Right hindlimb (tissue), 1 donor: ENCODE measurements at regions not wholly inside any gene's neighbourhood (a gene's known extent, or its start where the extent isn't known, plus 50 kb on each side); places are given as distances from the start of the nearest gene placed in this dataset.

Experiments
- DNase-seq: peaks from one replicate; pipeline ENCODE4 v3.0.0-alpha.2; 2018

DNA sequence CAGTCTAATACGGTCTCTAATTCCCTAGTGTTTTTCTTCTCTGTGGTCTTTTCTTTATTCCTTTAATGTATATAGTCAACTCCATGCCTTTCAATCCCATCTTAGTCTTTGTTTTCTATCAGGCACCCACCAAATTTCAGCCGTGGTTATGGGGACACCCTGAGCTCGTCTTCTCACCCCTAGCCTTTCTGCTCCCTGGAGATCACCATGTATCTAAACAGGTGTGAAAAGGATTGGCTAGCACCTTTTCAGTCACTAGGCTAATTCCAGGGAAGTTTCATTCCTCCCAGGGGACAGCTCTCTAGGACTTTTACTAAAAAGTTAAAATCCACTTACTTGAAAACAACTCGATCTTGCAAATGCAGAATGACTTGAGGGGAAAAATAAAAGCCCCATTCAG is 291.3 kb downstream of the ETNK1 start:
- DNase-seq = no peak

DNA sequence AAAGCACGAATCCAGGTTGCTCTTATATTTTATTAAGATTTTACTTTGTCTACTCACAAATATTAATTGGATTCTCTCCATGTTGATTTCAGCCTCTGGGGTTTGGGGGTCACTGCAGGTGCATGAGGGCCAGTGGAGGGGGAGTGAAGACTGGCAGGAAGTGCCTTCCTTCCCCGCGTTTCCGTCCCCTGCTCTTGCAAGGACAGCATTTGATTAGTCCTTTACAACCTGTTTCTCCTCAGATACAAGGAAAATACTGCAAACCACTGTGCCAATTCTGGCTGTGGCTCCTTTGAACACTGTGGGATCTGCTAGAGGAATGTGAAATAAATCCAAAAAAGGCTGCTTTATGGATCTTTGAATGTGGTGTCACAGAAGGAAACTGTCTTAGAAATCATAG is 291.8 kb downstream of the ETNK1 start:
- no peak for DNase-seq

DNA sequence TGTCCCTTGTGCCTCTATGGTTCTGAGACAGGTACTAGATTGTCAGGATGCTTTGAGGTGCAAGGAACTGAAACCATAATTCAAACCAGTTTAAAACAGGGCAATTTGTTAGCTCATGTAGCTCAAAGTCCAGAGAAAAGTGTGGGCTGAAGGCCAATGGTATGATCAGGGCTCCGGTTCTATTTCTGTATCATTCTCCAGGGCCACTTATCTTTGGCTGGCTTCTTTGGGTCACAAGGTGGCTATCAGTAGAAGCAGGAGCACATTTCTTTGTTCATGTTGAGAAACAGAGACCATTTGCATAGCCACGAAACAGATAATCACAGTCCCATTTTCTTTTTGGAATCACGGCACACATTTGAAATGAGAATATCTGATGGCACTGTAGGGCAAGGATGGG is 294.9 kb downstream of the ETNK1 start:
- DNase-seq = no peak

DNA sequence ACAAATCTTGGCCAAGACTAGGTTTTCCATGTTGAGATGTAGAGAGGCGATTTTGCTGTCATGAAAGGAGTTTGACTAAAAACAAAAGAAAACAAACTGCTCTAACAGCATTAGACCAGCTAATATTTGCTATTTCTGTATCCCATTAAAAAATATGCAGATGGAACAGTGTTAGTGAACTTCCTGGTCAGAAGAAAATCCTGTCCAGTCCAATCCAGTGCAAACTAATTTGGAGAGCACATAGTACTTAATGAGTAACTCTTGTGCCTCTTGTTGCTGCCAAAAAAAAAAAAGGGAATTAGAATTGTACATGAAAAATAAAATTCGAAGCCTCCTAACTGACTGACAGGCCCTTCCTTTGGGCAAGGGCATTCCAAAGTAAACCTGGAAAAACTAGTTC is 298.8 kb downstream of the ETNK1 start:
- DNase-seq = no peak

DNA sequence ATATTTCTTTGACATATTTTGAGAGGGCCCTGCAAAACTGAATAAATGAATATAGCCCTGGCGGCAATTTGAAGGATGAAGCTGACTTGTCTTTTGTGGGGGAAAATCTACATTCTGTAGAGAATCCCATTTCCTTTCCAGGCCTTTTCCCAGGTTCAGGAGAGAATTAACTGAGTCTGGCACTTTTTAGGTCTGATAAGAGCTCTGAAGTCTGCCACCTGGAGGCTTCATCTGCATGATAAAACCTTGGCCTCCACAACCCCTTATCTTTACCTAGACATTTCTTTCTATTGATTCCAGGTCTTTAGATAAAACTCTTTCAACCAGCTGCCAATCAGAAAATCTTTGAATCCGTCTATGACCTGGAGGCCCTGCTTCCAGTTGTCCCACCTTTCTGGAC is 299.4 kb downstream of the ETNK1 start:
- DNase-seq = no peak

DNA sequence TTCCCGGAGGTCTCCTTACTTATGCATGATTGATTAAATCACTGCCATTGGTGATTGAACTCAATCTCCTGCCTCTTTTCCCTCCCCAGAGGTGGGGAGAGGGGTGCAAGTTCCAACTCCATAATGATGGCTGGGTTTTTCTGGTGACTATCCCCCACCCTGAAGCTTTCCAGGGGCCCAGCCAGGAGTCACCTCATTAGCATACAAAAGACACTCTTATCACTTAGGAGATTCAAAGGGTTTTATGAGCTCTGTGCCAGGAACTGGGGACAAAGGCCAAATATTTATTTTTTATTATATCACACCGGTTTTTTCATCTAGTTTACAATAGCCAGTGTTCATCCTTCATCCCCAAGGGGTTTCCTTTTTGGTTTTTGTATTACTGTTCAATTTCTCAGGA is 300.7 kb downstream of the ETNK1 start:
- DNase-seq = no peak

DNA sequence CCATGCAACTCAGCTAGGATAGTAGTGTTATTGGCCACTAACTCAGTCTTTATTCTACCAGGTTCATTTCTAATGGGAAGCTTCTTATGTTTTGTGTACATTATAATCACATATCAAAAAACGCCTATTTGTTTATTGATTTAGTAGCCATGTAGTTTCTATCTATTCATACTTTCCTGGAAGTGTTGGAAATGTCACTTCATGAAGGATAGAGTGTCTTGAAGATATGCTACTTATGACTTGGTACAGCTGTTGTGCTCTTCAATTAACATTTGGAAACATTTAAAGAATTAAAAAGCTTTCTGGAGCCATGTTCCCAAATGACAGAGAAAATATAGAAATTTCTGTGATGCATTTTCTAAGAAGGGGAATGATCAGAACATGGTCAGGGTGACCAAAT is 307.5 kb downstream of the ETNK1 start:
- DNase-seq = no peak

DNA sequence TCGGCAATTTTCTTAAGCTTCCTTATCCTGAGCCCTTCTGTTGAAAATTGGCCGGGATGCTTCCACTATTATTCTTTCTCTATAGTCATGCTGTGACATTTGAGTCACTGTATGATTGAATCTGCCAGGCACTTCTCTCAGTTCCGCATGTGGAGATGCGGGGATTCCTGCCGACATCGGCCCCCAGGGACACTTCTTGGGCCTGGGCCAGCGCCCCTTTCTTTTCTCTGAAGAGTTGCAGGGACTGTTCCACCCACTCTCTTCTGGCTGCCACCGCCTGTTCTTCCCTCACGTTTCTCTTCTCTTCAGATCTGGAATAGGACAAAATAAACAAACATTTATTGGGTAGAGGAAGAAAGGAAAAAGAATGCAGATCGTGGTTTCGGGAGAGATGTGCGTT is 310.1 kb downstream of the ETNK1 start:
- no peak for DNase-seq

DNA sequence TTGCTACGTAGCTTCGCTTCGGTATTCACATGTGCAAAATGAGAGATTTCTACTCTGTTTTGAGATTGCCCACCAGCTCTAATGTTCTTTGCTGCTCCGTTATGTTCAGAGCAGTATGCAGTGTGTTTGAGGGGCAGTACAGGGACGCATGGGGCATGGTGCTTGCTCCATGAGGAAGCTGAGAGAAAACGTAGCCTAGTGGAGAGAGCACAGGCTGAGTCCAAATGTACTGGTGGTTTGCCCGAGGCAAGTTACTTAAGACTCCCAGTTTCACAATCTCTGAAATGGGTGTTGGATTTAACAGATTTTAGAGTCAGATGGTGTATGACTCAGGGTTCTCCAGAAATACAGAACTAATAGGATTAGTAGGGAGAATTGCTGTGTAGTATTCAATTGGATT is 310.5 kb downstream of the ETNK1 start:
- DNase-seq = no peak

DNA sequence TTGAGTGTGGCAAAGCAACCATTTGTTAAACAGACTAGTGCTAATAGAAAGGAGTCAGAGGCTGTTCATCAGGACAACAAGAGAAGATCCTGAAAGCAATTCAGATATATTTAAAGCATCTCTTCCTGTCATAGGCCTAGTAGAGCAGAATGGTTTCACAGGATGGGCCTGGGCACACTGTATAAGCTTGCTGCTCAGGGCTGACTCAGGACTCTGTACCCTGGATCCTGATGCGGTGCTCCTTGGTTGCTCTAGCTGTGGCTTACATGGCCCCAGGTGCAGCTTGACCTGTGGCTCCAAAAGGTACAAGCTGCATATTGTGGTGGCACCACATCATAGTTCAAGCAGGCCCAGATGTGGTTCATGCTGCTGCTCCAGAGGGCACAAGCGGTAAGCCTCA is 313.4 kb downstream of the ETNK1 start:
- DNase-seq = no peak

DNA sequence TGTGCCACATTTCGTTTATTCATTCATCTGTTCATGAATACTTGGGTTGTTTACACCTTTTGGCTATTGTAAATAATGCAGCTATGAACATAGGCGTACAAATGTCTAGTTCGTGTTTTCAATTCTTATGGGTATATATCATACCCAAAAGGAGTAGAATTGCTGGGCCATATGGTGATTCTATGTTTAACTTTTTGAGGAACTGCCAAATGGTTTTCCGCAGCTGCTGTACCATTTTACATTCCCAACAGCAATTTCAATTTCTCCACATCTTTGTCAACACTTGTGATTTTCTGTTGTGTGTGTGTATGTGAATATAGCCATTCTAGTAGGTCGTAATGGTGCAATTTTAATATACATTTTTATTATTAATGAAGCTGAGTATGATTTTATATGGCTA is 326.2 kb downstream of the ETNK1 start:
- no peak for DNase-seq

DNA sequence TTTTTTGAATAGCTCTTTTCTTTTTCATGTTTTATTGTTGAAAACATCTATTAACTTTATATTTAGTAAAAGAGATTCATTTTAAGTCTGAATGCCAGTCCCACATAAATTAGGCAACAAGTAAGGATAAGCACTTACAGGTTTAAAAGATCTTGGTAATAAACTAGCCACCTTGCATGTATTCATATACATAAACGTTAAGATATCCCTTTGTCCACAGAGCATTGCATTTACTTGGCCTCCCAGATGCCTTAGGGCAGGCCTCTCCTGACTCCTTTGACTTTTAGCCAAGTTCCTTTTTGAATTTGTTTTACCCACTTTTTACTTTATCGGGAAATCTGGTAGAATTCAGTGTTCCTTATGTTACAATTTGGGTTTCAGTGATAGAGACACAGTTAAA is 331.7 kb downstream of the ETNK1 start:
- no peak for DNase-seq

DNA sequence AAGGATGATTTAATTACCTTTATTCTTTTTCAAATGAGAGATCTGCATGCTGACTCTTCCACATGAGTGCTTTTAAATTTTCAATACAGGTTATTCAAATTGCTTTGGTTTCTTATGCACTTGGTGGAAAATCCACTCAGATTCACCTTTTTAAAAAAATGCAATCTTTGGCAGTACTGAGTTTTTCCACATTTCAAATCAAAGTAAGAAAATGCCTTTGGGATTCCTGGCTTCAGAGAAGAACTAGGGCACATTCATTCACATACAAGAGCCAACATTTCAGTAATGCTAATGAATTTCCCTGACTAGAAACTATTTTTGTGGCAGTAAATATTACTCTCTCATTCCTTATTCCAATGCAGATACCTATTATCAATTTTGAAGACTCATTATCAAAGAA is 342.2 kb downstream of the ETNK1 start:
- no peak for DNase-seq

DNA sequence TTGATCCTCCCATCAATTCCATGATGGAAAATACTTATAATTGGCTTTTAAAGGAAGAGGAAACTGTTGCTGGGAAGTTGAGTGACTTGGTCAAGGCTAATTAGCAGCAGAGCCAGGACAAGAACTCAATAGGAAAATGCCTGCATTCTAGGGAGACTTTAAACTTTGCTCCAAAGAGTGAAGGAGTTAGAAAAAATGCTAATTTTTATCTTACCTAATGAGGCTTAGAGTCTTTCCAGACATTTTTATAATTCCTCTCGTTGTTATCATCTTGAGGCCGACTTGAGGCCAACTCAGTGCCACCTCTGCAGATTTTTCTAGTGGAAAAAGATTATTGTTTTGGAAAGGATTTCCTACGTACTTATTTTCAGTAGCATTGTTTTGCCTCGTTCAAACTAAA is 344.6 kb downstream of the ETNK1 start:
- no peak for DNase-seq

DNA sequence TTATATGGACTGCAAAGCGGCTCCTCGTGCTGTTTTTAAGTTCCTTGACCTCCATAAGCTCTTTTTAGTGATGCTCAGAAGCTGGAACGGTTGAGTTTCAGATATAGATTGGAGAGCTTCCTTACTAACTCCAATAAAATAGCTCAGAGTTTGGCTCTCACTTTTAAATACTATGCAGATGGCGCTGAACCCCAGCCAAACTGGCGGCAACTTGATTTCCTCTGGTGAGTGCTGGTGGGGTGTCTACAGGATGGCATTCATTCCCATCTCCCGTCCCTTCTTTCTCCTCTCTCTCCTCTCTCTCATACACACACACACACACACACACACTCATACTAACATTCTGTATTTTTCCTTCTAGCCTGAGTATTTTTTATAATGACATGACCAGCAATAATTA is 346.3 kb downstream of the ETNK1 start:
- peak; percentile 27 for DNase-seq

DNA sequence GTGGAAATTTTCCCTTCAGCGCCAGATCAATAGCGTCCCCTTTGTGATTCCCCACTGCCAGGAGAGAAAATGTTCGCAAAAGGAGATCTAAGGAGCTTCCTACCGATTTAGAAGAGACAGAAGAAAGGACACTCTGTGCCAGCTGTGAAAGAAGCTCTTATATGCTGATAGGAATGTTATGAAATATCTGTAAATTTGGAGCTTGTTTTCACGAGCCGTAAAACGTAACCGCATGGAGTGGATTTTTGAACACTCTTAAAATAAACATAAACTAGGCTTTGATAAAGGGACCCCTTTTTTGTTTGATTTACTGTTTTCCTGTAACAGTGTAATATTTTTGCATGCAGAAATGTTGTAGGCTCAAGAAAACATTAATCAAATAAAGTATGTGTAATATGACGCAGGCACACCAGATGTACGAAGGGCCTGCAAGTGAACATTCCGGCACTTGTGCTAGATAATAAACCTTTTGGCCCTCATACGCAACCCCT is 346.8 kb downstream of the ETNK1 start:
- no peak for DNase-seq

DNA sequence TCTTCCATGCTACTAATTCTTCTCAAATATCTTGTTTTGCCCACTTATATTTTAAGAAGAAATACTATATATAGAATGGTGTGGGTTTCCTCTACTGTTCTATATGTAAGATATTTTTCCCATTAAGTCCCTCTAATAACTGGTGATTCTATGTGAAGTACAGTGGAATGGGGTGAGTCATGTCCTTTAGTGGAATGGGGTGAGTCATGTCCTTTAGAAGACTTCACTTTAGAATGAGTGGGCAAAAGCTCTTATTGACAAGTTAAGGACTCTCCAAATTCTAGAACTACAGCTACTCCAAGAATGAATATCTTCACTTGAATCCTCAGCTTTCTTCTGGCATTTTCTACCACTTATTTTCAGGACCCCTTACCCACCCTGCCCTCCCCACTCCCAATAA is 349.9 kb downstream of the ETNK1 start:
- no peak for DNase-seq

DNA sequence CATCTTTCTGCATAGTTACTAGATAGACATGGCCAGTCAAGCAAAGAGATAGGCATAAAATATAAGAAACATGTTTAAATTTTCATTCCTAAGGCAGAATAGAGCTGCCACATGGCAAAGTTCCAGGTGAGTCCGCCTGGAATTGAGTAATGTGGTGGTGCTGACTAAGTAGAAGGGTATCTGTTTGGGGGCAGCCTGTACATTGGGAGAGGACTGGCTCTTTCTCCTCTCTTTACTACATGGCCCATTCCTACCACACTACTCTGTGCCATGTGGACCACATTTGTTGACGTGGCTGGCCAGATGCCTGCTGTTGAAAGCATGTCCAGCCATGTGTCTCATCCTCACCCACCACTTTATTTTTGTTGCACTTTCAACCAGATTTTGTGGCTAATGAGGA is 354.0 kb downstream of the ETNK1 start:
- DNase-seq = no peak

DNA sequence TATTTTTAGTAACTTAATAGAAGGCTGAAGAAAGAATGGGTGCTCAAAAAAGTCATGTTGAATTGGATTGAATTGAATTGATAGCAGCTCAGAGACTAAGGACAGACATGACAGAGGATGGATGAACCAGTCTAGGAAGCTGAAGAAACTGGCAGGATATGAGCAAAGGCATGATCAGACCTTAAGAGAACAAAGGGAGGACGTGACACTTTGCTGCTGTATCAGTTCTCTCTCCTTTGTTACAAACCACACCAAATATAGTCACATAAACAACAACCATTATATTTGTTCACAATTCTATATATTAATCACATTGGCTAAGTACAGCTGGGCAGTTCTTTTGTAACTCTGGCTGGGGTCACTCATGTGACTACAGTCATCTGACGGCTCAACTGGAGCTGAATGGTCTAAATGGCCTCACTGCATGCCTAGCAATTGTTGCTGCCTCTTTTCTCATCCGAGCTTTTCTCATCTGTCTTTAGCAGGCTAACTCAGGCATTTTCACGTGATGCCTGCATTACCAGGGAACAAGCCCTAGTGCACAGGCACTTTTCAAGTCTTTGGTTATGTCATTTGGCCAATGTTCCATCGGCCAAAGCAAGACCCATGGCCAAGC is 355.0 kb downstream of the ETNK1 start:
- DNase-seq = no peak

DNA sequence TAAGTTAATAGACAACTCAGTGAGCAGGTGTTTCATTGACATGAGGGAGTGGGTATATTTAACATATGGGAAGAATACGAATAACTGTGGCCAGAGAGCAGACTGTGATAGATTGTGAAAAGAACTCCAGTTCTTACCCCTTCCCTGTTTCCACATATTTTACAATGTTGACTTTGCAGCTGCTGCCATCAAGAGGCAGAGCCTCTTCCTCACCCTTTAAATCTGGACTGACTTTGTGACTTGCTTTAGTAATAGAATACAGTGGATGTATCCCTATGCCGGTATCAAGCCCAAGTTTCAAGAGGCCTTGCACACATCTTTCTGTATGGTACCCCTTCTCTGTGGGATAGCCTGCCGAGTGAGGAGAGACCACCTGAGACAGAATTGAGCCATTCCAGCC is 356.7 kb downstream of the ETNK1 start:
- DNase-seq = no peak

DNA sequence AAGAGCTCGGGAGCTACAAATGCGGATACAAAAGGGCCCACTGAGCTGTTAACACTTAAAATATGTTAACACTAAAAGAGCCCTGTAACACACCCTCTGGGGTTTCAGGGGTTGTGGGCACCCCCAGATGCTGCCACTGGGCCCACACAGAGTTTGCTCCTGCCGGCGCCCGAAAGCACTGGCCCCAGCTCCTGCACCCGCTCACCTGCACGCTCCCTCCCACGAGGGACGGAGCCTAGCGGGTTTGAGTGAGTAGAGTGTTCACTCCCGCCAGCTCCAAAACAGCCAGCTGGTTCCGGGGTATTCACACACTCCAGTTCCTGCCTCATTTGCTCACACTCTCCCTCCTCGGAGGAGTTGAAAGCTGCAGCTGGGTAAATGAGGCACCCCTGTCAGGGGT is 357.7 kb downstream of the ETNK1 start:
- no peak for DNase-seq

DNA sequence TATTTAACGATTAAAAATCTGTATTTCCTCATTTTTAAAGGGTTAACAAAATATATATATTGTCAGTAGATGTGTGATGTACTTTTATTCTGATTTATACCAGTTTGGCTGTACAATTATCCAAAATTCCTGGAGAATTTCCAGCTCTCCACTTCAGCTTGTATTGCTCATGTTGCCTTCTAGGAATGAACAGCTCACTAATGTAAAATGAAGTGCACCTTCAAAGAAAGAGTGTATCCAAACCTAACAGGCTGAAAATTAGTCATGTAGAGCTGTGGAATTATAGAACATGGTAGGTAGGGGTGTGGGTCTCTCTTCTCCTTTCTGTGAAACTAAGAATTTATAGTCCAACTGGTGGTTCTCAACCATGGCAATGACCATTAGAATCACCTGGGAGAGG is 362.0 kb downstream of the ETNK1 start:
- no peak for DNase-seq

DNA sequence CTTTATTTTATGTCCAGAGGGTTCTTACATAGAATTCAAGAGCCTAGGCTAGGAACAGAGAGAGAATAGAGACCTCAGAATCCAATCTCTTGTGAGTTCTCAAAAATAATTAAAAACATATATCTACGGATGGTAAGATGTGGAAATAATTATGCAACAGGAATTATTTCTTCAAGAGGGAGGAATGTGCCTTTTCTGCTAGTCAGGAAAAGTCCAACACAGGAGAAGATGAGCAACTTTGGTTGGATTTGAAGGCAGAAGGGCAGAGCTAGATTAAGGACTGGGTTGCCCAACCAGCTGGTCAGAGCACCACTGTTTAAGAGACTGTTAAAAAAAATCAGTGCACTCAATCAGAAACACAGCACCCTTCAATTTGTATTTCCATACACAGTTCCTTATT is 365.5 kb downstream of the ETNK1 start:
- DNase-seq = no peak

DNA sequence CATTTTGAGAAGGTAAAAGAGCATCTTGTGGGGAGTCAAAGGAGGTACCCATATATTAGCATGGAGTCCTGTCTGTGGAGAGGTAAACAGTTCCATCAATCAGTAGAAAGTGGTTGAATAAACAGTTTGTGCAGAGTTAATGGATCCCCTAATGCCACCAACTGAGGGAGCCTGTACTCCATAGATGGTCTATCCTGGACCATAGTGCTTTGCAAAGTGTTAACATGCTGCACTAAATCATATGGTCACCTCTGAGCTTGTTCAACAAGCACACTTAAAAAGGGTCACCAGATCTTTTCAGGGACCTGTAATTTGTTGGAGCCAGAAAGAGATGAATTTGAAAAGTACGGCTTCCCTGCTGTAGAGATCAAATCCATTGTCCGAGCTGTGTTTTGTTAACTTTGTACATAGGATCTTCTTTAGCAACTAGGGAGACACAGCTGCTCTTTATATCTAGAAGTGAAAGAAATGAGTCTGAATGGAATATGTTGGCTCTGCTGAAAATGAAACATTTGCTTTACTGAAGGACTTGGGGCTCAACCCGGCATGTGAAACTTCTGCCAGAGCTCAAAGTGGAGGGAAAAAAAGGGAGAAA is 366.4 kb downstream of the ETNK1 start:
- DNase-seq = no peak

DNA sequence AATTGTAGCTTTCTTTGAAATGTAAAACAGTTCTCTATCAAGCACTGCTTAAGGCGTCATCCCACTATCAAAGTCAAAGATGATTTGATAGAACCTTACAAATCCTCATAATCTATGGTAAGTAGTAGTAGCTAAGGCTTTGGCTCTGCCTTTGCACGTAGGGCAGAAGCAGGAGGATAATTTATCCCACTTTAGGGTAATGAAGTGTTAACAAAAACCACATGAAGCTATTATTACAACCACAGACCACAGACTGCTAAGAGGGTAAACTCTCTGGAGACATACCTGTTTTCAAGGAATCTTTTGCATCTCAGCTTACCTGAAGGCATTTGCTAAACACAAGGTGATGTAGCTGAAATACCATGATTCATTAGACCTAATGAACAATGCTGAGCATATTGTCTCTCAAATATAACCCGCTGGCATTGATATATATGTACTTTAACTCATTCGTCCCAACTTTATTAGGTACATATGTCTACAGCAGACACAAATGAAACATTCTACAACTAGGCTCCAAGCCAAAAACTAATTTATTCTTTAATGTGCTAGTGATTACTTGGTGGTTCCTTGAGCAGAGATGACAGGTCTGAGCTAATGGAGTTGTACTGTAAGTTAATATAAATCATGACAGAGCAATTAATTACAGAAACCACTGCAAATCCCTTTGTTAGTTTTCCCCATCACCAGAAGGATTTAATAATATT is 368.8 kb downstream of the ETNK1 start:
- no peak for DNase-seq
